ENCODE measurements at regions not wholly inside any gene's neighbourhood (a gene's known extent, or its start where the extent isn't known, plus 50 kb on each side); places are given as distances from the start of the nearest gene placed in this dataset.
A peak's percentile ranks its signal among the peaks of the same experiment; 100 is the strongest.

GRCh38 chr14:106493962-106494823, 967.8 kb downstream of the TMEM121 start:
- H3K27ac ChIP-seq: no peak overlapping the region
- no peak overlapping the region for H3K4me3 ChIP-seq
- TF ChIP-seq CTCF (IDR thresholded peaks at IDR 0.05) (no peak), POLR2A (IDR thresholded peaks at IDR 0.05) (no peak), POLR2AphosphoS5 (IDR thresholded peaks at IDR 0.05; ENCODE audit: insufficient read depth in 1 of 2, low read depth in 1 of 2) (no peak)
- no peaks in the 10 kb centered on the region for H3K9me3 ChIP-seq
- no peaks in the 10 kb centered on the region for H3K27me3 ChIP-seq
- intact Hi-C loops (cut with DNase I): no loop called here
- DNase-seq (ENCODE audit: extremely low spot score in 2 of 2): peak in 1 of 2 donors; percentile 29
- H3K36me3 ChIP-seq: no peaks in the 10 kb centered on the region
- no peaks in the 10 kb centered on the region for H3K4me1 ChIP-seq

GRCh38 chr14:106500571-106500970, 974.2 kb downstream of the TMEM121 start:
- Histone ChIP-seq H3K9me3 (no peaks in the 10 kb centered on the region), H3K27ac (no peak overlapping the region), H3K27me3 (no peaks in the 10 kb centered on the region), H3K4me1 (no peaks in the 10 kb centered on the region), H3K36me3 (no peaks in the 10 kb centered on the region), H3K4me3 (no peak overlapping the region)
- intact Hi-C loops (cut with DNase I): no loop called here
- no peak for TF ChIP-seq POLR2A (IDR thresholded peaks at IDR 0.05)
- no peak for TF ChIP-seq CTCF (IDR thresholded peaks at IDR 0.05)
- no peak for TF ChIP-seq POLR2AphosphoS5 (IDR thresholded peaks at IDR 0.05; ENCODE audit: insufficient read depth in 1 of 2, low read depth in 1 of 2)
- DNase-seq (ENCODE audit: extremely low spot score in 2 of 2): no peak

- no peaks in the 10 kb centered on the region for H3K4me1 ChIP-seq
- intact Hi-C loops (cut with DNase I): no loop called here
- no peaks in the 10 kb centered on the region for H3K9me3 ChIP-seq
- no peak overlapping the region for H3K27ac ChIP-seq
- no peak overlapping the region for H3K4me3 ChIP-seq
- no peaks in the 10 kb centered on the region for H3K36me3 ChIP-seq
- no peak for TF ChIP-seq POLR2AphosphoS5 (IDR thresholded peaks at IDR 0.05; ENCODE audit: insufficient read depth in 1 of 2, low read depth in 1 of 2)
- TF ChIP-seq POLR2A (IDR thresholded peaks at IDR 0.05): no peak
- TF ChIP-seq CTCF (IDR thresholded peaks at IDR 0.05): no peak
- no peak for DNase-seq (ENCODE audit: extremely low spot score in 2 of 2)
- no peaks in the 10 kb centered on the region for H3K27me3 ChIP-seq
These were observed 975.5 kb downstream of the TMEM121 start for GRCh38 chr14:106501898-106502297.

DNA sequence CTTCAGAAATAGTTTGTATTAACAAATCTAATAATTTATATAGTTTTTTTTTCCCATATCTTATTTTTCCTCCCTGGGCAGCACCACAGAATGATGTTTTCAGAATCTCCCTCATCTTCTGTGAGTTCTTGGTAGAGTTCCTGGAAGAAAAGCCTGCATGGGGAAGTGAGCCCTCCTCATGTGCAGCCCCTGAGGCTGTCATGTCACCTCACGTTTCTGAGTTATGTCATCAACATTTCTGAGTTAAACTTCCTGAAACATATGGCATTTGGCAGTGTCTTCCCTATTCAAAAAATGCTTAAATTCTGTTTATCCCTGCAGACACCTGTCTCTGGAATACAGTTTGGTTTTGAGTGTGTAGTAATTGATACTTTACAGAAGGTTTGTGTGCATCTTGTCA, 979.0 kb downstream of the TMEM121 start:
- no peak for DNase-seq (ENCODE audit: extremely low spot score in 2 of 2)
- TF ChIP-seq POLR2AphosphoS5 (IDR thresholded peaks at IDR 0.05; ENCODE audit: insufficient read depth in 1 of 2, low read depth in 1 of 2): no peak
- TF ChIP-seq CTCF (IDR thresholded peaks at IDR 0.05): no peak
- TF ChIP-seq POLR2A (IDR thresholded peaks at IDR 0.05): no peak
- Histone ChIP-seq H3K9me3 (no peaks in the 10 kb centered on the region), H3K36me3 (no peaks in the 10 kb centered on the region), H3K4me3 (no peak overlapping the region), H3K27ac (no peak overlapping the region), H3K27me3 (no peaks in the 10 kb centered on the region), H3K4me1 (no peaks in the 10 kb centered on the region)
- intact Hi-C loops (cut with DNase I): no loop called here

- H3K27ac ChIP-seq: no peak overlapping the region
- no peaks in the 10 kb centered on the region for H3K36me3 ChIP-seq
- H3K27me3 ChIP-seq: no peaks in the 10 kb centered on the region
- no peak for DNase-seq (ENCODE audit: extremely low spot score in 2 of 2)
- H3K4me3 ChIP-seq: no peak overlapping the region
- no peaks in the 10 kb centered on the region for H3K4me1 ChIP-seq
- TF ChIP-seq CTCF (IDR thresholded peaks at IDR 0.05) (no peak), POLR2A (IDR thresholded peaks at IDR 0.05) (no peak), POLR2AphosphoS5 (IDR thresholded peaks at IDR 0.05; ENCODE audit: insufficient read depth in 1 of 2, low read depth in 1 of 2) (no peak)
- intact Hi-C loops (cut with DNase I): no loop called here
- H3K9me3 ChIP-seq: no peaks in the 10 kb centered on the region
These were observed 980.5 kb downstream of the TMEM121 start for GRCh38 chr14:106506881-106507305.
